ENCODE measurements at regions not wholly inside any gene's neighbourhood (a gene's known extent, or its start where the extent isn't known, plus 50 kb on each side); places are given as distances from the start of the nearest gene placed in this dataset.
"Not testable (repeated sequence)": the region's sequence is repeated elsewhere in the genome, so short reads cannot be mapped to it uniquely, and the experiment has no call there.

GRCh38 chr9:90508940-90509339, 133.7 kb downstream of the DIRAS2 start:
- H3K27me3 ChIP-seq (ENCODE audit: control insufficient read depth in 2 of 2, insufficient read depth in 2 of 2, low read length in 2 of 2): no peaks in the 10 kb centered on the region
- H3K9me3 ChIP-seq (ENCODE audit: control insufficient read depth in 2 of 2, low read length in 2 of 2): no peaks in the 10 kb centered on the region
- no peaks in the 10 kb centered on the region for H3K36me3 ChIP-seq (ENCODE audit: control insufficient read depth in 2 of 2, insufficient read depth in 2 of 2, low read length in 2 of 2)
- no peak overlapping the region for H3K4me3 ChIP-seq (ENCODE audit: low read length in 2 of 2)
- no peaks in the 10 kb centered on the region for H3K4me1 ChIP-seq (ENCODE audit: control insufficient read depth in 2 of 2, insufficient read depth in 2 of 2, low read length in 2 of 2)
- H3K27ac ChIP-seq (ENCODE audit: low read depth in 2 of 2, low read length in 2 of 2): no peak overlapping the region
- no peak overlapping the region for H3K9ac ChIP-seq (ENCODE audit: low read depth in 1 of 2, low read length in 2 of 2)

- no peaks in the 10 kb centered on the region for H3K27me3 ChIP-seq (ENCODE audit: control insufficient read depth in 2 of 2, insufficient read depth in 2 of 2, low read length in 2 of 2)
- no peak overlapping the region for H3K9ac ChIP-seq (ENCODE audit: low read depth in 1 of 2, low read length in 2 of 2)
- no peaks in the 10 kb centered on the region for H3K4me1 ChIP-seq (ENCODE audit: control insufficient read depth in 2 of 2, insufficient read depth in 2 of 2, low read length in 2 of 2)
- H3K36me3 ChIP-seq (ENCODE audit: control insufficient read depth in 2 of 2, insufficient read depth in 2 of 2, low read length in 2 of 2): no peaks in the 10 kb centered on the region
- H3K4me3 ChIP-seq (ENCODE audit: low read length in 2 of 2): no peak overlapping the region
- H3K27ac ChIP-seq (ENCODE audit: low read depth in 2 of 2, low read length in 2 of 2): no peak overlapping the region
- H3K9me3 ChIP-seq (ENCODE audit: control insufficient read depth in 2 of 2, low read length in 2 of 2): no peaks in the 10 kb centered on the region
Observed at GRCh38 chr9:90511711-90512110, 130.9 kb downstream of the DIRAS2 start.

GRCh38 chr9:90514877-90515276, 127.7 kb downstream of the DIRAS2 start:
- no peaks in the 10 kb centered on the region for H3K9me3 ChIP-seq (ENCODE audit: control insufficient read depth in 2 of 2, low read length in 2 of 2)
- no peak overlapping the region for H3K27ac ChIP-seq (ENCODE audit: low read depth in 2 of 2, low read length in 2 of 2)
- H3K4me3 ChIP-seq (ENCODE audit: low read length in 2 of 2): no peak overlapping the region
- no peaks in the 10 kb centered on the region for H3K27me3 ChIP-seq (ENCODE audit: control insufficient read depth in 2 of 2, insufficient read depth in 2 of 2, low read length in 2 of 2)
- H3K9ac ChIP-seq (ENCODE audit: low read depth in 1 of 2, low read length in 2 of 2): no peak overlapping the region
- H3K4me1 ChIP-seq (ENCODE audit: control insufficient read depth in 2 of 2, insufficient read depth in 2 of 2, low read length in 2 of 2): peaks cover 0 to 3% of the 10 kb centered on the region in 2 donors
- H3K36me3 ChIP-seq (ENCODE audit: control insufficient read depth in 2 of 2, insufficient read depth in 2 of 2, low read length in 2 of 2): no peaks in the 10 kb centered on the region

- Histone ChIP-seq H3K9me3 (ENCODE audit: control insufficient read depth in 2 of 2, low read length in 2 of 2) (no peaks in the 10 kb centered on the region), H3K27ac (ENCODE audit: low read depth in 2 of 2, low read length in 2 of 2) (no peak overlapping the region), H3K4me1 (ENCODE audit: control insufficient read depth in 2 of 2, insufficient read depth in 2 of 2, low read length in 2 of 2) (peaks cover 0 to 3% of the 10 kb centered on the region in 2 donors), H3K27me3 (ENCODE audit: control insufficient read depth in 2 of 2, insufficient read depth in 2 of 2, low read length in 2 of 2) (no peaks in the 10 kb centered on the region), H3K36me3 (ENCODE audit: control insufficient read depth in 2 of 2, insufficient read depth in 2 of 2, low read length in 2 of 2) (no peaks in the 10 kb centered on the region), H3K4me3 (ENCODE audit: low read length in 2 of 2) (no peak overlapping the region), H3K9ac (ENCODE audit: low read depth in 1 of 2, low read length in 2 of 2) (no peak overlapping the region)
Observed at GRCh38 chr9:90515510-90515909, 127.1 kb downstream of the DIRAS2 start.

GRCh38 chr9:90517103-90517502, 125.5 kb downstream of the DIRAS2 start:
- no peak overlapping the region for H3K9ac ChIP-seq (ENCODE audit: low read depth in 1 of 2, low read length in 2 of 2)
- H3K4me3 ChIP-seq (ENCODE audit: low read length in 2 of 2): no peak overlapping the region
- no peaks in the 10 kb centered on the region for H3K36me3 ChIP-seq (ENCODE audit: control insufficient read depth in 2 of 2, insufficient read depth in 2 of 2, low read length in 2 of 2)

GRCh38 chr9:90521811-90522570, 120.6 kb downstream of the DIRAS2 start:
- H3K27me3 ChIP-seq (ENCODE audit: control insufficient read depth in 2 of 2, insufficient read depth in 2 of 2, low read length in 2 of 2): no peaks in the 10 kb centered on the region
- H3K9me3 ChIP-seq (ENCODE audit: control insufficient read depth in 2 of 2, low read length in 2 of 2): no peaks in the 10 kb centered on the region
- H3K36me3 ChIP-seq (ENCODE audit: control insufficient read depth in 2 of 2, insufficient read depth in 2 of 2, low read length in 2 of 2): no peaks in the 10 kb centered on the region
- H3K27ac ChIP-seq (ENCODE audit: low read depth in 2 of 2, low read length in 2 of 2): no peak overlapping the region
- H3K4me1 ChIP-seq (ENCODE audit: control insufficient read depth in 2 of 2, insufficient read depth in 2 of 2, low read length in 2 of 2): peaks cover 0 to 3% of the 10 kb centered on the region in 2 donors
- H3K4me3 ChIP-seq (ENCODE audit: low read length in 2 of 2): no peak overlapping the region
- H3K9ac ChIP-seq (ENCODE audit: low read depth in 1 of 2, low read length in 2 of 2): no peak overlapping the region

More at GRCh38 chr9:90517103-90517502, 125.5 kb downstream of the DIRAS2 start:
- Histone ChIP-seq H3K27me3 (ENCODE audit: control insufficient read depth in 2 of 2, insufficient read depth in 2 of 2, low read length in 2 of 2) (no peaks in the 10 kb centered on the region), H3K9me3 (ENCODE audit: control insufficient read depth in 2 of 2, low read length in 2 of 2) (no peaks in the 10 kb centered on the region), H3K27ac (ENCODE audit: low read depth in 2 of 2, low read length in 2 of 2) (no peak overlapping the region), H3K4me1 (ENCODE audit: control insufficient read depth in 2 of 2, insufficient read depth in 2 of 2, low read length in 2 of 2) (peaks cover 0 to 3% of the 10 kb centered on the region in 2 donors)

- Histone ChIP-seq H3K9ac (ENCODE audit: low read depth in 1 of 2, low read length in 2 of 2) (no peak overlapping the region), H3K4me1 (ENCODE audit: control insufficient read depth in 2 of 2, insufficient read depth in 2 of 2, low read length in 2 of 2) (no peaks in the 10 kb centered on the region), H3K4me3 (ENCODE audit: low read length in 2 of 2) (no peak overlapping the region), H3K36me3 (ENCODE audit: control insufficient read depth in 2 of 2, insufficient read depth in 2 of 2, low read length in 2 of 2) (no peaks in the 10 kb centered on the region), H3K27me3 (ENCODE audit: control insufficient read depth in 2 of 2, insufficient read depth in 2 of 2, low read length in 2 of 2) (no peaks in the 10 kb centered on the region), H3K27ac (ENCODE audit: low read depth in 2 of 2, low read length in 2 of 2) (no peak overlapping the region), H3K9me3 (ENCODE audit: control insufficient read depth in 2 of 2, low read length in 2 of 2) (no peaks in the 10 kb centered on the region)
Observed at GRCh38 chr9:90523958-90524357, 118.7 kb downstream of the DIRAS2 start.

GRCh38 chr9:90526386-90526785, 116.2 kb downstream of the DIRAS2 start:
- Histone ChIP-seq H3K4me3 (ENCODE audit: low read length in 2 of 2) (no peak overlapping the region), H3K9ac (ENCODE audit: low read depth in 1 of 2, low read length in 2 of 2) (no peak overlapping the region)

GRCh38 chr9:90536094-90536493, 106.5 kb downstream of the DIRAS2 start:
- not testable (repeated sequence) for H3K9me3 ChIP-seq (ENCODE audit: control insufficient read depth in 2 of 2, low read length in 2 of 2); H3K27ac ChIP-seq (ENCODE audit: low read depth in 2 of 2, low read length in 2 of 2); H3K27me3 ChIP-seq (ENCODE audit: control insufficient read depth in 2 of 2, insufficient read depth in 2 of 2, low read length in 2 of 2); H3K36me3 ChIP-seq (ENCODE audit: control insufficient read depth in 2 of 2, insufficient read depth in 2 of 2, low read length in 2 of 2); H3K4me3 ChIP-seq (ENCODE audit: low read length in 2 of 2); H3K9ac ChIP-seq (ENCODE audit: low read depth in 1 of 2, low read length in 2 of 2); H3K4me1 ChIP-seq (ENCODE audit: control insufficient read depth in 2 of 2, insufficient read depth in 2 of 2, low read length in 2 of 2)

More at GRCh38 chr9:90526386-90526785, 116.2 kb downstream of the DIRAS2 start:
- Histone ChIP-seq H3K27me3 (ENCODE audit: control insufficient read depth in 2 of 2, insufficient read depth in 2 of 2, low read length in 2 of 2) (peaks cover 0 to 2% of the 10 kb centered on the region in 2 donors), H3K36me3 (ENCODE audit: control insufficient read depth in 2 of 2, insufficient read depth in 2 of 2, low read length in 2 of 2) (no peaks in the 10 kb centered on the region), H3K27ac (ENCODE audit: low read depth in 2 of 2, low read length in 2 of 2) (no peak overlapping the region), H3K9me3 (ENCODE audit: control insufficient read depth in 2 of 2, low read length in 2 of 2) (no peaks in the 10 kb centered on the region), H3K4me1 (ENCODE audit: control insufficient read depth in 2 of 2, insufficient read depth in 2 of 2, low read length in 2 of 2) (no peaks in the 10 kb centered on the region)

- H3K4me3 ChIP-seq (ENCODE audit: low read length in 2 of 2): no peak overlapping the region
- H3K36me3 ChIP-seq (ENCODE audit: control insufficient read depth in 2 of 2, insufficient read depth in 2 of 2, low read length in 2 of 2): no peaks in the 10 kb centered on the region
- H3K9ac ChIP-seq (ENCODE audit: low read depth in 1 of 2, low read length in 2 of 2): no peak overlapping the region
- H3K4me1 ChIP-seq (ENCODE audit: control insufficient read depth in 2 of 2, insufficient read depth in 2 of 2, low read length in 2 of 2): no peaks in the 10 kb centered on the region
- H3K9me3 ChIP-seq (ENCODE audit: control insufficient read depth in 2 of 2, low read length in 2 of 2): no peaks in the 10 kb centered on the region
- H3K27ac ChIP-seq (ENCODE audit: low read depth in 2 of 2, low read length in 2 of 2): no peak overlapping the region
- H3K27me3 ChIP-seq (ENCODE audit: control insufficient read depth in 2 of 2, insufficient read depth in 2 of 2, low read length in 2 of 2): no peaks in the 10 kb centered on the region
Observed at GRCh38 chr9:90538566-90538965, 104.1 kb downstream of the DIRAS2 start.

Data from mucosa of rectum (tissue), 2 donors.